CD4-positive, alpha-beta memory T cell (primary cell): ENCODE measurements at regions not wholly inside any gene's neighbourhood (a gene's known extent, or its start where the extent isn't known, plus 50 kb on each side); places are given as distances from the start of the nearest gene placed in this dataset.

Experiments
- CTCF ChIA-PET: fragments of 350-600 bp; sonication (Branson Sonifier 250); formaldehyde crosslinking; loops from one replicate; lab custom pipeline; 2021; ENCODE audit warnings: inconsistent platforms; ENCODE audit not compliant: partially characterized antibody; lab: Charles Lee
- POLR2A ChIA-PET: fragments of 350-600 bp; sonication (Branson Sonifier 250); formaldehyde crosslinking; loops from one replicate; lab custom pipeline; 2021; ENCODE audit not compliant: partially characterized antibody; lab: Charles Lee
- DNase-seq, 5 donors: peaks; one replicate each; pipeline versions ENCODE4 v3.0.0 to v3.0.0-alpha.2; 2020 to 2022; ENCODE audit warnings: mixed read lengths in 1 of 5
- H3K27ac ChIP-seq: one replicate; pipeline ENCODE4 v1.7.0; 2013; ENCODE audit warnings: low read depth, low read length
- H3K27me3 ChIP-seq: 2 replicates; pipeline ENCODE4 v1.7.0; 2013; ENCODE audit warnings: mild to moderate bottlenecking, low read length, moderate library complexity; ENCODE audit not compliant: insufficient read depth
- H3K36me3 ChIP-seq: 2 replicates; pipeline ENCODE4 v1.7.0; 2013; ENCODE audit warnings: mild to moderate bottlenecking, low read length, moderate library complexity; ENCODE audit not compliant: insufficient read depth
- H3K4me1 ChIP-seq: 2 replicates; pipeline ENCODE4 v1.7.0; 2013; ENCODE audit warnings: mild to moderate bottlenecking, low read length, moderate library complexity; ENCODE audit not compliant: insufficient read depth
- H3K4me3 ChIP-seq, 2 donors: one replicate each; pipeline ENCODE4 v1.7.0; 2013; ENCODE audit warnings: low read length in 2 of 2, mild to moderate bottlenecking in 1 of 2
- H3K9me3 ChIP-seq, 2 donors: one replicate each; pipeline ENCODE4 v1.7.0; 2013; ENCODE audit warnings: low read length in 2 of 2, control low read depth in 1 of 2; ENCODE audit not compliant: control insufficient read depth in 1 of 2
- H3K27ac Mint-ChIP-seq, 7 donors: one replicate each; pipeline ENCODE4 v1.8.0; 2020 to 2021; ENCODE audit warnings: mixed read lengths in 7 of 7, mild to moderate bottlenecking in 6 of 7, inconsistent platforms in 3 of 7, moderate library complexity in 3 of 7
- H3K27me3 Mint-ChIP-seq, 2 donors: one replicate each; pipeline ENCODE4 v1.8.0; 2020 to 2021; ENCODE audit warnings: mixed read lengths in 2 of 2
- H3K36me3 Mint-ChIP-seq, 2 donors: one replicate each; pipeline ENCODE4 v1.8.0; 2020 to 2021; ENCODE audit warnings: mixed read lengths in 2 of 2, inconsistent platforms in 1 of 2, mild to moderate bottlenecking in 1 of 2
- H3K4me1 Mint-ChIP-seq, 4 donors: one replicate each; pipeline ENCODE4 v1.8.0; 2020 to 2021; ENCODE audit warnings: mixed read lengths in 4 of 4, mild to moderate bottlenecking in 1 of 4
- H3K4me3 Mint-ChIP-seq, 8 donors: one replicate each; pipeline ENCODE4 v1.8.0; 2020 to 2021; ENCODE audit warnings: mixed read lengths in 8 of 8, mild to moderate bottlenecking in 7 of 8, moderate library complexity in 6 of 8, inconsistent platforms in 3 of 8
- H3K9me3 Mint-ChIP-seq, 8 donors: one replicate each; pipeline ENCODE4 v1.8.0; 2020 to 2021; ENCODE audit warnings: mixed read lengths in 8 of 8, mild to moderate bottlenecking in 5 of 8, inconsistent platforms in 3 of 8, moderate library complexity in 1 of 8
- intact Hi-C: fragments of 100-400 bp; cut with micrococcal nuclease; formaldehyde crosslinking; loops from one replicate; pipeline ENCODE4 v1.15.1; 2023

- POLR2A ChIA-PET = no interaction called here
- intact Hi-C loops = no loop called here
- Mint-ChIP-seq H3K4me1 (no peaks in the 10 kb centered on the region), H3K36me3 (no peaks in the 10 kb centered on the region), H3K27ac (no peak overlapping the region), H3K9me3 (peaks cover 0 to 2% (median 0%) of the 10 kb centered on the region in 8 donors), H3K27me3 (no peaks in the 10 kb centered on the region), H3K4me3 (no peak overlapping the region)
- CTCF ChIA-PET = no interaction called here
- no peaks in the 10 kb centered on the region for H3K4me1 ChIP-seq
- DNase-seq = no peak
- no peaks in the 10 kb centered on the region for H3K9me3 ChIP-seq
- H3K27ac ChIP-seq = no peak overlapping the region
- no peaks in the 10 kb centered on the region for H3K27me3 ChIP-seq
- H3K4me3 ChIP-seq = no peak overlapping the region
- no peaks in the 10 kb centered on the region for H3K36me3 ChIP-seq
These were observed 825.9 kb downstream of the TRIB2 start for GRCh38 chr2:13542642-13543041.

GRCh38 chr2:13543550-13543949 lies 826.8 kb downstream of the TRIB2 start:
- intact Hi-C loops = no loop called here
- Mint-ChIP-seq H3K36me3 (no peaks in the 10 kb centered on the region), H3K27ac (no peak overlapping the region), H3K27me3 (no peaks in the 10 kb centered on the region), H3K9me3 (peaks cover 0 to 2% (median 0%) of the 10 kb centered on the region in 8 donors), H3K4me3 (no peak overlapping the region), H3K4me1 (no peaks in the 10 kb centered on the region)
- no peak for DNase-seq
- ChIA-PET CTCF (no interaction called here), POLR2A (no interaction called here)
- no peak overlapping the region for H3K4me3 ChIP-seq
- no peaks in the 10 kb centered on the region for H3K27me3 ChIP-seq
- no peak overlapping the region for H3K27ac ChIP-seq
- H3K36me3 ChIP-seq = no peaks in the 10 kb centered on the region
- no peaks in the 10 kb centered on the region for H3K4me1 ChIP-seq
- no peaks in the 10 kb centered on the region for H3K9me3 ChIP-seq

GRCh38 chr2:13545320-13545719 lies 828.6 kb downstream of the TRIB2 start:
- H3K36me3 Mint-ChIP-seq = no peaks in the 10 kb centered on the region
- Histone ChIP-seq H3K9me3 (no peaks in the 10 kb centered on the region), H3K4me3 (no peak overlapping the region), H3K27me3 (no peaks in the 10 kb centered on the region), H3K27ac (no peak overlapping the region), H3K36me3 (no peaks in the 10 kb centered on the region), H3K4me1 (no peaks in the 10 kb centered on the region)
- intact Hi-C loops = no loop called here
- no peak overlapping the region for H3K4me3 Mint-ChIP-seq
- ChIA-PET POLR2A (no interaction called here), CTCF (no interaction called here)
- H3K27me3 Mint-ChIP-seq = no peaks in the 10 kb centered on the region
- no peak overlapping the region for H3K27ac Mint-ChIP-seq
- DNase-seq = no peak
- H3K4me1 Mint-ChIP-seq = no peaks in the 10 kb centered on the region
- peaks cover 0 to 2% (median 0%) of the 10 kb centered on the region in 8 donors for H3K9me3 Mint-ChIP-seq

GRCh38 chr2:13546131-13546530 lies 829.4 kb downstream of the TRIB2 start:
- no peaks in the 10 kb centered on the region for H3K36me3 Mint-ChIP-seq
- CTCF ChIA-PET = no interaction called here
- no peak overlapping the region for H3K4me3 Mint-ChIP-seq
- intact Hi-C loops = no loop called here
- no peaks in the 10 kb centered on the region for H3K4me1 ChIP-seq
- no peaks in the 10 kb centered on the region for H3K27me3 Mint-ChIP-seq
- no peak overlapping the region for H3K4me3 ChIP-seq
- H3K27me3 ChIP-seq = no peaks in the 10 kb centered on the region
- H3K36me3 ChIP-seq = no peaks in the 10 kb centered on the region
- H3K27ac ChIP-seq = no peak overlapping the region
- DNase-seq = no peak
- H3K27ac Mint-ChIP-seq = no peak overlapping the region
- H3K4me1 Mint-ChIP-seq = no peaks in the 10 kb centered on the region
- peaks cover 0 to 2% (median 0%) of the 10 kb centered on the region in 8 donors for H3K9me3 Mint-ChIP-seq
- H3K9me3 ChIP-seq = no peaks in the 10 kb centered on the region
- POLR2A ChIA-PET = no interaction called here

- Histone ChIP-seq H3K27ac (no peak overlapping the region), H3K36me3 (no peaks in the 10 kb centered on the region), H3K9me3 (no peaks in the 10 kb centered on the region), H3K27me3 (no peaks in the 10 kb centered on the region), H3K4me1 (no peaks in the 10 kb centered on the region), H3K4me3 (no peak overlapping the region)
- intact Hi-C loops = no loop called here
- no peak for DNase-seq
- POLR2A ChIA-PET = no interaction called here
- Mint-ChIP-seq H3K36me3 (no peaks in the 10 kb centered on the region), H3K4me1 (no peaks in the 10 kb centered on the region), H3K27ac (no peak overlapping the region), H3K4me3 (no peak overlapping the region), H3K27me3 (no peaks in the 10 kb centered on the region), H3K9me3 (peaks cover 0 to 4% (median 2%) of the 10 kb centered on the region in 8 donors)
- CTCF ChIA-PET = no interaction called here
These were observed 833.8 kb downstream of the TRIB2 start for GRCh38 chr2:13550285-13551231.

- no peaks in the 10 kb centered on the region for H3K4me1 ChIP-seq
These were observed 841.6 kb downstream of the TRIB2 start for GRCh38 chr2:13558368-13558767.

GRCh38 chr2:13560322-13560721 lies 843.6 kb downstream of the TRIB2 start:
- Histone ChIP-seq H3K36me3 (no peaks in the 10 kb centered on the region), H3K4me3 (no peak overlapping the region), H3K27ac (no peak overlapping the region), H3K27me3 (no peaks in the 10 kb centered on the region), H3K4me1 (no peaks in the 10 kb centered on the region), H3K9me3 (no peaks in the 10 kb centered on the region)
- H3K27ac Mint-ChIP-seq = no peak overlapping the region
- H3K27me3 Mint-ChIP-seq = peaks cover 0 to 1% of the 10 kb centered on the region in 2 donors
- H3K4me1 Mint-ChIP-seq = no peaks in the 10 kb centered on the region
- DNase-seq = no peak
- no peaks in the 10 kb centered on the region for H3K36me3 Mint-ChIP-seq
- ChIA-PET CTCF (no interaction called here), POLR2A (no interaction called here)
- intact Hi-C loops = no loop called here
- no peak overlapping the region for H3K4me3 Mint-ChIP-seq
- H3K9me3 Mint-ChIP-seq = peaks cover 0 to 8% (median 3%) of the 10 kb centered on the region in 8 donors

More at GRCh38 chr2:13558368-13558767, 841.6 kb downstream of the TRIB2 start:
- Histone ChIP-seq H3K27ac (no peak overlapping the region), H3K27me3 (no peaks in the 10 kb centered on the region), H3K4me3 (no peak overlapping the region), H3K9me3 (no peaks in the 10 kb centered on the region), H3K36me3 (no peaks in the 10 kb centered on the region)
- Mint-ChIP-seq H3K36me3 (no peaks in the 10 kb centered on the region), H3K27ac (no peak overlapping the region), H3K4me3 (no peak overlapping the region), H3K9me3 (peaks cover 0 to 12% (median 3%) of the 10 kb centered on the region in 8 donors), H3K4me1 (no peaks in the 10 kb centered on the region), H3K27me3 (peaks cover 0 to 1% of the 10 kb centered on the region in 2 donors)
- DNase-seq = no peak
- CTCF ChIA-PET = no interaction called here
- POLR2A ChIA-PET = no interaction called here
- intact Hi-C loops = no loop called here
